ENCODE measurements at regions not wholly inside any gene's neighbourhood (a gene's known extent, or its start where the extent isn't known, plus 50 kb on each side); places are given as distances from the start of the nearest gene placed in this dataset.

DNA sequence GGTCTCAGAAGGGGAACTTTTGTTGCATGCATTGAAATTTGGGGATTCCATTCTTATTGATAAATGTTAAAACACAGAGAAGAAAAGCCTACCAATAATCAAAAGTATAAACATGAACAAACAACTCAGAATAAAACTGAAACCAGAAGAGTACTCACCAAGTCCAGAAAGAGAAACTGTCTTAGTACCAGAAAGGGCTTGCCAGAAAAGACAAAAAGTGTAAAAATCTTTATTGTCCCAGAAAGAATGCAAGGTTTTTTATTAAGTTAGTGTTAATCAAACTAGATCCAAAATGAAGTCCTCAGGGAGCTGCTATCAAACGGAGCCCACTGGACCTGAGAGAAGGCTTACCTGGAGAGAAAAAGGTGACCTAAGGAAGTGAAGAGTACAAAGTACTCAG lies 897.5 kb downstream of the PCDH7 start:
- no peaks in the 10 kb centered on the region for H4K20me1 ChIP-seq (replicated peaks in 1 of 2; ENCODE audit: control insufficient read depth in 1 of 2, insufficient read depth in 2 of 2, low read length in 2 of 2)
- 95% methylated on average over 1 of the region's 1 CpG; no CpG with 5 or more reads in 1 of the 2 experiments for WGBS, 2 experiments (ENCODE audit: extremely low coverage in 1 of 2, insufficient coverage in 1 of 2, insufficient read length in 1 of 2, insufficient replicate concordance in 2 of 2, low coverage in 1 of 2, low lambda C conversion rate in 2 of 2, missing lambda C conversion rate in 1 of 2)
- no peak overlapping the region for H3K4me3 ChIP-seq (ENCODE audit: extremely low read depth in 1 of 4, insufficient read depth in 2 of 4, low read depth in 3 of 4, low read length in 4 of 4)
- no peak overlapping the region for H2BK120ac ChIP-seq (replicated peaks; ENCODE audit: low read depth, low read length)
- ChIA-PET POLR2A (ENCODE audit: partially characterized antibody) (no interaction called here), CTCF (ENCODE audit: partially characterized antibody) (interaction anchor here (0.7 kb wide), 1 partner anchor 1550 kb away, joined by 3 read pairs; no protein-coding TSS in a partner anchor)
- no peak overlapping the region for H2BK15ac ChIP-seq (ENCODE audit: low read length)
- H3K36me3 ChIP-seq (ENCODE audit: control insufficient read depth in 2 of 4, insufficient read depth in 4 of 4, low read length in 3 of 4) = no peaks in the 10 kb centered on the region
- H3K4me1 ChIP-seq (replicated peaks in 1 of 4; ENCODE audit: control insufficient read depth in 3 of 4, insufficient read depth in 4 of 4, low read length in 3 of 4) = peaks cover 0 to 2% (median 0%) of the 10 kb centered on the region in 4 experiments; a peak in 1 of 7 replicates
- no peaks in the 10 kb centered on the region; the same call in 1 of the 2 replicates for H3K23me2 ChIP-seq (ENCODE audit: low read depth, low read length)
- H3K14ac ChIP-seq (ENCODE audit: insufficient read length) = no peak overlapping the region
- H3K4ac ChIP-seq (replicated peaks; ENCODE audit: insufficient read length, low read depth, low read length) = no peak overlapping the region
- no peaks in the 10 kb centered on the region for H3K79me2 ChIP-seq (ENCODE audit: control insufficient read depth in 1 of 2, insufficient read depth in 2 of 2, low read length in 2 of 2)
- H3K27ac ChIP-seq (ENCODE audit: low read depth, low read length) = no peak overlapping the region
- no peak overlapping the region for H4K8ac ChIP-seq (ENCODE audit: extremely low read depth, insufficient read depth, low read length)
- H2BK12ac ChIP-seq (ENCODE audit: low read depth, low read length) = no peak overlapping the region
- H3K4me2 ChIP-seq (ENCODE audit: insufficient read depth in 1 of 2, low read depth in 2 of 2, low read length in 2 of 2) = no peak overlapping the region
- no peaks in the 10 kb centered on the region for H3K27me3 ChIP-seq (replicated peaks in 1 of 4; ENCODE audit: control insufficient read depth in 3 of 4, extremely low read depth in 1 of 4, insufficient read depth in 3 of 4, low read length in 3 of 4)
- no peak overlapping the region for H3K18ac ChIP-seq (ENCODE audit: extremely low read depth, low read length)
- H2BK5ac ChIP-seq (ENCODE audit: low read depth, low read length) = no peak overlapping the region
- no peak overlapping the region for H3K9ac ChIP-seq (replicated peaks in 1 of 4; ENCODE audit: extremely low read depth in 1 of 4, low read depth in 3 of 4, low read length in 3 of 4)
- H3K9me3 ChIP-seq (ENCODE audit: insufficient read depth in 2 of 2, low read depth in 1 of 2, low read length in 1 of 2) = no peaks in the 10 kb centered on the region
- H2AK5ac ChIP-seq (ENCODE audit: low read depth, low read length) = no peak overlapping the region
- H4K91ac ChIP-seq (replicated peaks; ENCODE audit: insufficient read length, low read length) = no peak overlapping the region
- H2AFZ ChIP-seq (ENCODE audit: low read length) = peak overlapping the region; percentile 64; the same call in 1 of the 2 replicates
- TF ChIP-seq SIX5 (IDR thresholded peaks at IDR 0.05; ENCODE audit: low read depth, low read length) = no peak
- no peak for TF ChIP-seq ZNF274 (IDR thresholded peaks at IDR 0.05; ENCODE audit: borderline replicate concordance, extremely low read depth, low read length)
- TF ChIP-seq TCF12 (IDR thresholded peaks at IDR 0.05; ENCODE audit: low read depth, low read length) = no peak
- no peak overlapping the region for H4K5ac ChIP-seq (ENCODE audit: insufficient read length, low read depth, low read length)
- no peak overlapping the region for H2BK20ac ChIP-seq (ENCODE audit: low read length)
- no peak overlapping the region for H3K56ac ChIP-seq (replicated peaks; ENCODE audit: insufficient read length, low read depth, low read length)
- no peak for FAIRE-seq
- no peak overlapping the region for H3K23ac ChIP-seq (ENCODE audit: insufficient read length)
- no peaks in the 10 kb centered on the region for H3K79me1 ChIP-seq (ENCODE audit: low read depth, low read length)
- DNase-seq (ENCODE audit: low read depth in 1 of 2, low spot score in 2 of 2) = no peak
